HepG2 (cell line): ENCODE measurements at regions not wholly inside any gene's neighbourhood (a gene's known extent, or its start where the extent isn't known, plus 50 kb on each side); places are given as distances from the start of the nearest gene placed in this dataset.

Source experiments
- DNMT1 ChIP-seq: sonication (generic); formaldehyde crosslinking; IDR thresholded peaks from 2 replicates; pipeline ENCODE4 v1.5.1; 2020; ENCODE audit warnings: mild to moderate bottlenecking, missing genetic modification reagents
- KMT2A ChIP-seq: sonication (generic); formaldehyde crosslinking; IDR thresholded peaks from 2 replicates; pipeline ENCODE4 v1.4.0; 2020; ENCODE audit warnings: missing genetic modification reagents
- NFRKB ChIP-seq: fragments of 450-650 bp; IDR thresholded peaks from 2 replicates; pipeline ENCODE4 v1.6.1; 2017
- REL ChIP-seq: sonication (generic); formaldehyde crosslinking; conservative IDR thresholded peaks from 2 replicates; pipeline ENCODE4 v1.8.0; 2022; ENCODE audit warnings: mild to moderate bottlenecking, missing genetic modification reagents, moderate library complexity
- SP5 ChIP-seq: IDR thresholded peaks from 2 replicates; pipeline ENCODE4 v1.6.1; 2016; ENCODE audit warnings: low read depth, borderline replicate concordance
- THAP9 ChIP-seq: sonication (generic); formaldehyde crosslinking; IDR thresholded peaks from 2 replicates; pipeline ENCODE4; 2020; ENCODE audit warnings: missing genetic modification reagents, mild to moderate bottlenecking, borderline replicate concordance
- ZFP91 ChIP-seq: sonication (generic); formaldehyde crosslinking; IDR thresholded peaks from 2 replicates; pipeline ENCODE4 v1.9.0; 2022; ENCODE audit warnings: missing genetic modification reagents, mild to moderate bottlenecking, borderline replicate concordance
- ZNF234 ChIP-seq: sonication (generic); formaldehyde crosslinking; conservative IDR thresholded peaks from 2 replicates; pipeline ENCODE4 v1.5.1; 2020; ENCODE audit warnings: mild to moderate bottlenecking, missing genetic modification reagents
- ZNF3 ChIP-seq: IDR thresholded peaks from 2 replicates; pipeline ENCODE4 v1.7.0; 2017; ENCODE audit warnings: inconsistent platforms
- ZNF407 ChIP-seq: sonication (generic); formaldehyde crosslinking; IDR thresholded peaks from one replicate; pipeline ENCODE4 v1.5.1; 2020; ENCODE audit warnings: mild to moderate bottlenecking, missing genetic modification reagents; ENCODE audit errors: not compliant biosample characterization
- ZNF557 ChIP-seq: sonication (generic); formaldehyde crosslinking; IDR thresholded peaks from 2 replicates; pipeline ENCODE4 v1.4.0; 2020; ENCODE audit warnings: missing genetic modification reagents
- ZNF580 ChIP-seq: IDR thresholded peaks from 2 replicates; pipeline ENCODE4 v1.6.1; 2016; ENCODE audit warnings: low read depth, borderline replicate concordance
- ZNF777 ChIP-seq: sonication (generic); formaldehyde crosslinking; IDR thresholded peaks from 2 replicates; pipeline ENCODE4 v1.4.0; 2020; ENCODE audit warnings: missing genetic modification reagents

- no peak for TF ChIP-seq ZFP91 (CRISPR knock-in tag)
- no peak for TF ChIP-seq ZNF777 (CRISPR knock-in tag)
- TF ChIP-seq ZNF234 (CRISPR knock-in tag): no peak
- no peak for TF ChIP-seq THAP9 (CRISPR knock-in tag)
- TF ChIP-seq SP5 (CRISPR knock-in tag): 0 out of 2 replicates have a peak, but pooled peaks have one; percentile 27
- no peak for TF ChIP-seq NFRKB
- no peak for TF ChIP-seq ZNF3 (CRISPR knock-in tag)
- TF ChIP-seq REL (CRISPR knock-in tag): no peak
- no peak for TF ChIP-seq ZNF580 (CRISPR knock-in tag)
- TF ChIP-seq ZNF557 (CRISPR knock-in tag): no peak
- TF ChIP-seq KMT2A: no peak
- no peak for TF ChIP-seq ZNF407
- TF ChIP-seq DNMT1 (CRISPR knock-in tag): no peak
These were observed 84.7 kb upstream of the ELOVL5 start (continued) for GRCh38 chr6:53433261-53433950.
